Frontal cortex (tissue), 3 donors: ENCODE measurements at regions not wholly inside any gene's neighbourhood (a gene's known extent, or its start where the extent isn't known, plus 50 kb on each side); places are given as distances from the start of the nearest gene placed in this dataset.

Experiments
- DNase-seq, 2 donors: peaks; one replicate each; pipeline ENCODE4 v3.0.0; 2012; ENCODE audit warnings: low spot score in 2 of 2
- FAIRE-seq: peaks from 2 replicates; lab custom pipeline; 2012; peaks lifted over from hg19 to GRCh38; lab: Jason Lieb, UNC
- donor health status: control.
- donor health status: control.
- donor health status: control.

DNA sequence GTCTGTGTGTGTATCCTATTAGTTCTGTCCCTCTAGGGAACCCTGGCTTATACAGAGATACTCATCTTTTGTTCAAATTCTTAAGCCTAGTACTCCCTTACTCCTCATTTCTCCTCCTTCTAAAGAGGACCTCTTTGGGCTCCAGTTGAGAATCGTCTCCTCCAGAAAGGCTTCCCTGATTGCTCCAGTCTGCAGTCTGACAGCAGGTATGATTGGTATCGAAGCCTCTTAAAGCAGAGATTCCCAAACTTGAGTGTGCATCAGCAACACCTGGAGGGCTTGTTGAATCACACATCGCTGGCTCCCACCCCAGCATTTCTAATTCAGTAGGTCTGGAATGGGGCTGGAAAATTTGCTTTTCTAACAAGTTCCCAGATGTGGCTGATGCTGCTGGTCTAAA lies 60.9 kb upstream of the NMNAT3 start:
- DNase-seq (no peak), FAIRE-seq (no peak)

DNA sequence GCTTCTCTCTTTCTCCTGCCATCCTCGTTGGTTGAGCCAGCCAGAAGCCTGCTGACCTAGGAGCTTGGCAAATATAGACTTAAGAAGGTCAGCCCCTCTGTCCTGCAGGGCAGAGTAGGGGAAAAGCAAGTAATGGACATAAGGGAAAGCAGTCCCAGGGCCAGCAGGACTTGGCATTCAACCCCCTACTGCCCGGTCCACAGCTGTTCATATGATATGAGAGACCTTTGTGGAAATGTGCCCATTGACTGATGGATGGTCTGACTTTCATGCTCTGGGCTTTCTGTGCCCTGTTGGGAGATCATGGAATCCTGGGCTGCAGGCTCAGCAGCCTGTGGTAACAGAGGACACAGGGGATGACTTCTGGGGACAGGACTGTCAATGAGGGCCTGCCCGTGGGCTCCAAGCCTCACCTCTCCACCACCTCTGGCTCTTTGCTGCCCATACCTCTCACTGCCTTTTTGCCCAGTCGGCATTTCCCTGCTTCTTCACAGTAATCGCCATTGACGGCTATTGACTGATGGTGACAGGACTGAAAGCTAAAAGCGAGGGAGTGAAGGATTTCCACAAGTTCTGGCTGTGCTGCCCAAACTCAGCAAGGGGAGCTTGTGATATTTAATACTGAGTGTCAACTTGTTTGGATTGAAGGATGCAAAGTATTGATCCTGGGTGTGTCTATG lies 60.0 kb upstream of the NMNAT3 start:
- FAIRE-seq = no peak
- no peak for DNase-seq

- FAIRE-seq = no peak
- DNase-seq = no peak
These were observed 57.4 kb upstream of the NMNAT3 start for GRCh38 chr3:139735191-139735590.

DNA sequence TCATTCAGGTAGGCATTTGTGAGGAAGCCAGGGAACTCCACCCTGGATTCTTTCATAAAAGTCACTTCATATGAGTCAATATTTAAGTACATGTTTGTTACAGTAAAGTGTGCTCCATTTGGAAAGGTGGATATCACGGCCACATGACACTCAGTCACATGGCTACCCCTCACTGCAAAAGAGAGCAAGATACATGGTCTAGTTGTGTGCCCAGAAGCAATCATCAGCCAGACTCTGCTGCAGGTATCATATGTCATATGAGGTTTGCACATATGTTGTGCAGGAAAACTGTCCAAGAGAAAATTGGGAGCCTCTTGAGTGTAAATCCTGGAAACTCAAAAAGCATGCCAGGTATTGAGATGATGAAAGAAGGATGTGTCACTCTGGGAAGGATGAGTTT lies 55.0 kb upstream of the NMNAT3 start:
- no peak for FAIRE-seq
- no peak for DNase-seq

DNA sequence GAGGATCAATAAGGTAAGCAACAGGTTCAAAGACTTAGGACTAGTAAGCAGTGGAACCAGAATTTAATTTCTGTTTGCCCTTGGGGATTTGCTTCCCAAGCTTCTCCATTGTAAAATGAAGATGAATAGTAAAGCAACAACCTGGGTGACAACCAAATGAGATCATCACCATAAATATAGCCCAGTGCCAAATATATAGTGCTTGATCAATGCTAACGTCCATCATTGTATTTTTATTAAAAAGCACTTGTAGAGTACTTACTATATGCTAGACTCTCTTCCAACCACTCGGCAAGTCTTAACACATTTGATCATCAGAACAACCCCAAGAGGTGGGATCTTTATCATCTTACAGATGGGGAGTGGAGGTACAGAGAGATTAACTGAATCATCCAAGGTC lies 51.5 kb upstream of the NMNAT3 start:
- DNase-seq = no peak
- FAIRE-seq = no peak

GRCh38 chr3:139728414-139728813 lies 50.6 kb upstream of the NMNAT3 start:
- no peak for FAIRE-seq

More at GRCh38 chr3:139728414-139728813, 50.6 kb upstream of the NMNAT3 start:
- DNase-seq = no peak
